Calu3 (cell line): ENCODE measurements at regions not wholly inside any gene's neighbourhood (a gene's known extent, or its start where the extent isn't known, plus 50 kb on each side); places are given as distances from the start of the nearest gene placed in this dataset.

Source experiments
- BruUV-seq: library from RNA; stranded (reverse); fragments of 400-500 nt; replicated peaks from 2 replicates; lab custom pipeline; 2021; lab: Mats Ljungman, UMichigan
- CTCF ChIA-PET: fragments of 300-600 bp; sonication (Branson Sonifier 250); formaldehyde crosslinking; loops from one replicate; lab custom pipeline; 2022; ENCODE audit warnings: antibody characterized with exemption; lab: Charles Lee
- DNase-seq: peaks from one replicate; pipeline ENCODE4 v3.0.0; 2022
- H3K27ac Mint-ChIP-seq: one replicate; pipeline ENCODE4 v1.8.0; 2022; ENCODE audit warnings: mixed read lengths; ENCODE audit not compliant: unreplicated experiment
- H3K27me3 Mint-ChIP-seq: one replicate; pipeline ENCODE4 v1.8.0; 2022; ENCODE audit warnings: mixed read lengths; ENCODE audit not compliant: unreplicated experiment
- H3K36me3 Mint-ChIP-seq: one replicate; pipeline ENCODE4 v1.8.0; 2022; ENCODE audit warnings: mild to moderate bottlenecking, moderate library complexity, mixed read lengths; ENCODE audit not compliant: insufficient read depth, unreplicated experiment
- H3K4me1 Mint-ChIP-seq: one replicate; pipeline ENCODE4 v1.8.0; 2022; ENCODE audit warnings: mild to moderate bottlenecking, low read depth, mixed read lengths; ENCODE audit not compliant: unreplicated experiment
- H3K4me3 Mint-ChIP-seq: one replicate; pipeline ENCODE4 v1.8.0; 2022; ENCODE audit warnings: mild to moderate bottlenecking, low read depth, moderate library complexity, mixed read lengths; ENCODE audit not compliant: unreplicated experiment
- H3K9me3 Mint-ChIP-seq: one replicate; pipeline ENCODE4 v1.8.0; 2022; ENCODE audit warnings: low read depth, mixed read lengths; ENCODE audit not compliant: unreplicated experiment
- intact Hi-C: fragments of 100-400 bp; cut with micrococcal nuclease; formaldehyde crosslinking; loops from one replicate; pipeline ENCODE4 v1.10.0; 2022; ENCODE audit not compliant: unreplicated experiment
- TF ChIP-seq, protein P1 (sequence below): fragments of 200-600 bp; IDR thresholded peaks from one replicate; pipeline ENCODE4 v1.8.0; 2022; ENCODE audit warnings: antibody characterized with exemption; ENCODE audit not compliant: unreplicated experiment

DNA sequence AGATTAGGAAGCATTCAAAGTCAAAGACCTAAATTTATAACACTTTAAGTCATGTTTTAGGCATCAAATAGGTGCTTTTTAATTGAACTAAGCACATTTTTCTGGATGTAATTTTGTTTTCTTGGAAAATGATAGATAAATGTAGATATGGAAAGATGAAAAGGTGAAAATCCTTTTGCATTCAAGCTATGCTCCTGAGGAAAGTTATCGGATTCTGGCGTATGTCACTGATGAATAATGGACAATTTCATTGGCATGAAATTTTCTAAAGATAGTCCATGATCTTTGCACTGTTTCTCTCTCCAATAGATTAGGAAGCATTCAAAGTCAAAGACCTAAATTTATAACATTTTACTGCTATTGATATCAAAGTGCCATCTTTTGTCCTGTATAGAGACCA lies 444.2 kb upstream of the PABPC4L start:
- TF ChIP-seq, protein P1, sequence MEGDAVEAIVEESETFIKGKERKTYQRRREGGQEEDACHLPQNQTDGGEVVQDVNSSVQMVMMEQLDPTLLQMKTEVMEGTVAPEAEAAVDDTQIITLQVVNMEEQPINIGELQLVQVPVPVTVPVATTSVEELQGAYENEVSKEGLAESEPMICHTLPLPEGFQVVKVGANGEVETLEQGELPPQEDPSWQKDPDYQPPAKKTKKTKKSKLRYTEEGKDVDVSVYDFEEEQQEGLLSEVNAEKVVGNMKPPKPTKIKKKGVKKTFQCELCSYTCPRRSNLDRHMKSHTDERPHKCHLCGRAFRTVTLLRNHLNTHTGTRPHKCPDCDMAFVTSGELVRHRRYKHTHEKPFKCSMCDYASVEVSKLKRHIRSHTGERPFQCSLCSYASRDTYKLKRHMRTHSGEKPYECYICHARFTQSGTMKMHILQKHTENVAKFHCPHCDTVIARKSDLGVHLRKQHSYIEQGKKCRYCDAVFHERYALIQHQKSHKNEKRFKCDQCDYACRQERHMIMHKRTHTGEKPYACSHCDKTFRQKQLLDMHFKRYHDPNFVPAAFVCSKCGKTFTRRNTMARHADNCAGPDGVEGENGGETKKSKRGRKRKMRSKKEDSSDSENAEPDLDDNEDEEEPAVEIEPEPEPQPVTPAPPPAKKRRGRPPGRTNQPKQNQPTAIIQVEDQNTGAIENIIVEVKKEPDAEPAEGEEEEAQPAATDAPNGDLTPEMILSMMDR = no peak
- no TSS peak for BruUV-seq

DNA sequence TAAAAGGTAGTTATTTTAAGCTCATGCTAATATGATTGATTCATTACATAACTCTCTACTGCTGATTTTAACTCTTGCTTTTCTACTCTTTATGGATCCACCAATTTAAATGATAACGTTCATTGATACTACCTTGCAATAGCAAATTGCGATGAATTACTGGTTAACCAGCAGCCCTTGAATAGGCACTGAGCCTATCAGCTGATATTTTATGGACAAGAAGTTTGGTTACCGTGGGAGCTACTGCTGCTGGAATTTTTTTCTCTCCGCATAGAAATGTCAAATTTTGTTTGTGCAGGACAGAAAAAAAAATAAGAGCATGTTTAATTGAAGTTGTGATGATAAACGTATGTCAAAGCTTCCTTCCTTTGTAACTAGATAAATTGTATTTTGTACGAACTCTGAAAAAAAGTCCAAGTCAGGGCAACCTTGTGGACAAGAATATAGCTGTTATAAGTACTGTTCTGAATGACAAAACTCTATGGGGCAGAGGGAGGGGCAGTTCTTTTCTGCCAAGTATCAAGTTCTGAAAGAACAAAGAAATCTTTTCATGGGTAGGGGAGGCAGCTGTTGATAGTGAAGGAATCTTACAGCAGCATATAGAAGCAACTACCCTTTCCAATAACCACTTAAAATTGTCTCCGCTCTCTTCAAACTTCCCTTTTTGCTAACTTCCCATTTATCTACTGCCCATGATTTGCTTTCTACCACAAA lies 434.9 kb upstream of the PABPC4L start:
- Mint-ChIP-seq H3K36me3 (no peaks in the 10 kb centered on the region), H3K4me3 (no peak overlapping the region), H3K27me3 (no peaks in the 10 kb centered on the region), H3K27ac (no peak overlapping the region), H3K4me1 (no peaks in the 10 kb centered on the region), H3K9me3 (no peaks in the 10 kb centered on the region)
- TF ChIP-seq, protein P1 = no peak
- CTCF ChIA-PET = interaction anchor here (0.6 kb wide), 1 partner anchor 19 kb away, joined by 3 read pairs; no protein-coding TSS in a partner anchor
- intact Hi-C loops = no loop called here
- DNase-seq = no peak
- no TSS peak for BruUV-seq

More for the DNA sequence above, 444.2 kb upstream of the PABPC4L start:
- H3K27me3 Mint-ChIP-seq = no peaks in the 10 kb centered on the region
- intact Hi-C loops = no loop called here
- DNase-seq = no peak
- no peaks in the 10 kb centered on the region for H3K4me1 Mint-ChIP-seq
- no peak overlapping the region for H3K4me3 Mint-ChIP-seq
- no peaks in the 10 kb centered on the region for H3K36me3 Mint-ChIP-seq
- no peaks in the 10 kb centered on the region for H3K9me3 Mint-ChIP-seq
- CTCF ChIA-PET = no interaction called here
- no peak overlapping the region for H3K27ac Mint-ChIP-seq

DNA sequence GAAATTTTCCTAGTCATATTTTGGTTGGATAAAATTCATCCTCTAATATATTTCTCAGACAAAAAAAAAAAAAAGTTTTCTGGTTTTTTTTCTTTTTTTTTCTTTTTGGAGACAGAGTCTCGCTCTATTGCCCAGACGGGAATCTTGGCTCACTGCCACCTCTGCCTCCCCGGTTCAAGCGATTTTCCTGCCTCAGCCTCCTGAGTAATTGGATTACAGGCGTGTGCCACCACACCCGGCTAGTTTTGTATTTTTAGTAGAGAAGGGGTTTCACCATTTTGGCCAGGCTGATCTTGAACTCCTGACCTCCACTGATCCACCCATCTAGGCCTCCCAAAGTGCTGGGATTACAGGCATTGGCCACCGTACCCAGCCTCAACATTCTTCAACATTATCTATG lies 432.7 kb upstream of the PABPC4L start:
- Mint-ChIP-seq H3K36me3 (no peaks in the 10 kb centered on the region), H3K4me3 (no peak overlapping the region), H3K27me3 (no peaks in the 10 kb centered on the region), H3K9me3 (no peaks in the 10 kb centered on the region), H3K27ac (no peak overlapping the region), H3K4me1 (no peaks in the 10 kb centered on the region)
- intact Hi-C loops = no loop called here
- DNase-seq = no peak
- CTCF ChIA-PET = no interaction called here
- TF ChIP-seq, protein P1 = no peak
- no TSS peak for BruUV-seq

DNA sequence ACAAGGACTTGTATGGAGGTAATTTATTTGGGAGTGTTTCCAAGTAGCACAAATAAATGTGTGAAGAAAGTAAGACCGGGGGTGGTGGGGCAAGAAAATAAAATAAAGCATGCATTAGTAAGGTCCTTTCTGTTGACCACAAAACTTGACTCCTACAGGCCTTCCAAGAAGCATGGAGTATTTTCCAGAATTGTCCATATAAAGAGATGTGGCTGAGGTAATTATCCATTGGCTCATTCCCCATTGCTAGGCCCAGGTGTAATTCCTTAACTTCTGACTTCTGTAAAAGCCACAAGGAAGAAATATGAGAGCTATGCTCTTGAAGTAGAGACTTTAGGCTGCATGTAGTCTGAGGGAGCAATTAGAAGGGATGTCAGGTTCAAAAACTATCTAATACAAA lies 430.5 kb upstream of the PABPC4L start:
- TF ChIP-seq, protein P1 = no peak
- no peak for DNase-seq
- CTCF ChIA-PET = no interaction called here

More for the DNA sequence above, 430.5 kb upstream of the PABPC4L start:
- no TSS peak for BruUV-seq
- Mint-ChIP-seq H3K4me3 (no peak overlapping the region), H3K4me1 (no peaks in the 10 kb centered on the region), H3K36me3 (no peaks in the 10 kb centered on the region), H3K27me3 (no peaks in the 10 kb centered on the region), H3K27ac (no peak overlapping the region), H3K9me3 (no peaks in the 10 kb centered on the region)
- intact Hi-C loops = no loop called here
